ENCODE measurements at regions not wholly inside any gene's neighbourhood (a gene's known extent, or its start where the extent isn't known, plus 50 kb on each side); places are given as distances from the start of the nearest gene placed in this dataset.

- Mint-ChIP-seq H3K27ac (no peak overlapping the region), H3K4me1 (no peaks in the 10 kb centered on the region), H3K36me3 (ENCODE audit: low read depth) (no peaks in the 10 kb centered on the region), H3K4me3 (no peak overlapping the region), H3K27me3 (ENCODE audit: insufficient read depth) (no peaks in the 10 kb centered on the region), H3K9me3 (no peaks in the 10 kb centered on the region)
- no peaks in the 10 kb centered on the region for H3K36me3 ChIP-seq (ENCODE audit: control insufficient read depth, insufficient read depth, low read length)
- H3K27ac ChIP-seq (ENCODE audit: low read depth, low read length): no peak overlapping the region
- no peak for TF ChIP-seq CTCF (conservative IDR thresholded peaks at IDR 0.05)
- H3K4me3 ChIP-seq (ENCODE audit: low read length): no peak overlapping the region
- no peak for DNase-seq
- H3K9ac ChIP-seq (ENCODE audit: extremely low read depth, low read length, poor library complexity, severe bottlenecking): no peak overlapping the region
- H3K4me1 ChIP-seq (ENCODE audit: control insufficient read depth, insufficient read depth, low read length): no peaks in the 10 kb centered on the region
- 93 to 100% methylated on average over 1 to 3 of the region's 3 CpGs for WGBS, 2 experiments (ENCODE audit: insufficient coverage in 1 of 2, insufficient read length in 1 of 2)
- no peaks in the 10 kb centered on the region for H3K9me3 ChIP-seq (ENCODE audit: control insufficient read depth, low read length)
- H3K27me3 ChIP-seq (ENCODE audit: control insufficient read depth, insufficient read depth, low read length, poor library complexity, severe bottlenecking): no peaks in the 10 kb centered on the region
These were observed 651.4 kb upstream of the NECTIN3 start for GRCh38 chr3:110420158-110420641.

DNA sequence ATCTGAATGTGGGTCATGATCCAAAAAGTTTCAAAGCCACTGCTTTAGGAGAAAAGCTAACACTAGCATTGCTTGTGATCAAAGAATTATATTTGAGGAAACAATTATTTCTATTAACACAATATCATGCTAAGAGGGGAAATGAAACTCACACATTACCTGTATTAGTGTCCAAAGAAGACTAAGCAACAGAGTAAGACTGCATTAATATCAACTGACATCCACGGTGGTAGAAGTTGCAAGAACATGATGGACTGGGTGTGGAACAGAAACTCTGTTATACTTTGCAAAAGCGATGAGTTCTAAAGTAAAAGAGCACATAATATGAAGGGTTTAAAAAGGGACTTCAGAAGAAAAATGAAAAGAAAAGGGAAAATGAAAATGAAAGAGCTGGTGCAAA lies 648.3 kb upstream of the NECTIN3 start:
- H3K4me3 Mint-ChIP-seq: no peak overlapping the region
- H3K4me3 ChIP-seq (ENCODE audit: low read length): no peak overlapping the region
- H3K27me3 ChIP-seq (ENCODE audit: control insufficient read depth, insufficient read depth, low read length, poor library complexity, severe bottlenecking): no peaks in the 10 kb centered on the region
- H3K27ac ChIP-seq (ENCODE audit: low read depth, low read length): no peak overlapping the region
- H3K9ac ChIP-seq (ENCODE audit: extremely low read depth, low read length, poor library complexity, severe bottlenecking): no peak overlapping the region
- no peaks in the 10 kb centered on the region for H3K9me3 Mint-ChIP-seq
- H3K4me1 Mint-ChIP-seq: no peaks in the 10 kb centered on the region
- no peaks in the 10 kb centered on the region for H3K27me3 Mint-ChIP-seq (ENCODE audit: insufficient read depth)
- WGBS, 2 experiments (ENCODE audit: insufficient coverage in 1 of 2, insufficient read length in 1 of 2): 90% methylated on average over 2 of the region's 2 CpGs
- no peaks in the 10 kb centered on the region for H3K36me3 Mint-ChIP-seq (ENCODE audit: low read depth)
- no peaks in the 10 kb centered on the region for H3K4me1 ChIP-seq (ENCODE audit: control insufficient read depth, insufficient read depth, low read length)
- no peak for DNase-seq
- no peaks in the 10 kb centered on the region for H3K36me3 ChIP-seq (ENCODE audit: control insufficient read depth, insufficient read depth, low read length)
- no peak overlapping the region for H3K27ac Mint-ChIP-seq
- no peak for TF ChIP-seq CTCF (conservative IDR thresholded peaks at IDR 0.05)
- H3K9me3 ChIP-seq (ENCODE audit: control insufficient read depth, low read length): no peaks in the 10 kb centered on the region

DNA sequence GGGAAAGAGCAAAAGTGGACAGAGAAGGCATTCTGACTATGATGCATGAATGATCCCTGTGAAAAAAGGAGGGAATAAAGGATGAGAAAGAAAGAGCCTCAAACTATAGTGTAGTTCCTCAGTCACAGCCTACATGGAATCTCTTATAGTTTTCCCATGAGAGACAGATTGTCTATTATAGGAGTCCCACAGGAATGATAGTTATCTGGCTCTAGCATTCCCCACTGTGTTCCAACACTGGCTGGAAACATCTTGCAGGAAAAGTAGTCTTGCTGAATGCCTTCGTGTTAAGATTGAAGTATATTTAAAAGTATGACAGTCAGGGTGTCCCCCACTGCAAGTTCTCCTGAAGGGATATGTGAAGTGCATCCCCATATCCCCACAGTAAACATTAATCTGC lies 641.5 kb upstream of the NECTIN3 start:
- H3K9ac ChIP-seq (ENCODE audit: extremely low read depth, low read length, poor library complexity, severe bottlenecking): no peak overlapping the region
- 100% methylated on average over 1 of the region's 1 CpG; no CpG with 5 or more reads in 1 of the 2 experiments for WGBS, 2 experiments (ENCODE audit: insufficient coverage in 1 of 2, insufficient read length in 1 of 2)
- H3K4me3 Mint-ChIP-seq: no peak overlapping the region

More for the DNA sequence above, 641.5 kb upstream of the NECTIN3 start:
- Histone ChIP-seq H3K4me3 (ENCODE audit: low read length) (no peak overlapping the region), H3K36me3 (ENCODE audit: control insufficient read depth, insufficient read depth, low read length) (no peaks in the 10 kb centered on the region), H3K4me1 (ENCODE audit: control insufficient read depth, insufficient read depth, low read length) (no peaks in the 10 kb centered on the region), H3K9me3 (ENCODE audit: control insufficient read depth, low read length) (no peaks in the 10 kb centered on the region), H3K27me3 (ENCODE audit: control insufficient read depth, insufficient read depth, low read length, poor library complexity, severe bottlenecking) (no peaks in the 10 kb centered on the region), H3K27ac (ENCODE audit: low read depth, low read length) (no peak overlapping the region)
- no peak for TF ChIP-seq CTCF (conservative IDR thresholded peaks at IDR 0.05)
- Mint-ChIP-seq H3K36me3 (ENCODE audit: low read depth) (no peaks in the 10 kb centered on the region), H3K27ac (no peak overlapping the region), H3K9me3 (no peaks in the 10 kb centered on the region), H3K27me3 (ENCODE audit: insufficient read depth) (no peaks in the 10 kb centered on the region), H3K4me1 (no peaks in the 10 kb centered on the region)
- DNase-seq: no peak

Data from endodermal cell (in vitro differentiated cells).